Middle frontal gyrus (tissue), 1 donor: ENCODE measurements at regions not wholly inside any gene's neighbourhood (a gene's known extent, or its start where the extent isn't known, plus 50 kb on each side); places are given as distances from the start of the nearest gene placed in this dataset.

Experiments
- DNase-seq: peaks from one replicate; pipeline ENCODE4 v3.0.0-alpha.2; 2015; ENCODE audit warnings: low spot score; ENCODE audit errors: extremely low spot score

DNA sequence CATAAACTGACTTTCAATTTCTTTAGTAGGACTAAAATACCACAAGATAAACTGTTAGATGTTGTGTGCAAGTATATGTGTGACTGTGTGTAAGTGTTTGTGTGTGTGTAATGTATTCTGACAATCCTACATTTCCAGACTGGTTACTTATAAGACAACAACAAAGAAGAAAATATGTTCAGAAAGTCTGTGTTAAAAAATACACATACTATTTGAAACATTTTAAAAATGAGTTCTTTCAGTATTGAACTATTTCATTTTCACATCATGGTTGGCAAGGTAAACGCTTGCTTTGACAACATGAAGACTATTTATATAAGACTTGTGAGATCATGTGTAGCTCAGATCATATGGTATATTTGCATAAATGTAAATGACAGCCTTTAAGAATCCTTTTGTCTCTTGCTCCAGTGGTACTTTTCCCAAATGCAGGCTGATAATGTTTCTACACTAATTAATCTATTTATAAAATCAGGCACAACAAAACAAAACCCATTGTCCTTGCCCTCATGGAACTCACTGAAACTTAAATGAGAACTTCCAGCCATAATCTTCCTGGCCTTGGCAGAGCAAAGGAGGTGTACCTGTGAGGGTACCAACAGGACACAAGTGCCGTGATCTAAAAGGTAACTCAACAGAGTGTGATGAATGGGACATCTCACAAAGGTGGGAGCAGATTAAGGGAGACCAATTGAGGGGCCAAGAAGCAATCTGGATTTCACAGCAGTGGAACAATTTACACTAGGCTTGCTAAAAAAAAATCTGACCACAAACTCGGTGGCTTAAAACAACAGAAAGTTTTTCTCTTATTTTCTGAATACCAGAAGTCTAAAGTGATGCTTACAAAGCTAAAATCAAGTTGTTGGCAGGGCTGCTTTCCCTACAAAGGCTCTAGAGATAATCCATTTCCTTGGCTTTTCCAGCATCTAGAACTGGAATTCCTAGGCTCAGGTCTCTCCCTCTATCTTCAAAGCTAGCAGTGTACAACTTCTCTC lies 349.0 kb downstream of the TBC1D4 start:
- DNase-seq: no peak

GRCh38 chr13:75129331-75129730 lies 352.6 kb downstream of the TBC1D4 start:
- no peak for DNase-seq

DNA sequence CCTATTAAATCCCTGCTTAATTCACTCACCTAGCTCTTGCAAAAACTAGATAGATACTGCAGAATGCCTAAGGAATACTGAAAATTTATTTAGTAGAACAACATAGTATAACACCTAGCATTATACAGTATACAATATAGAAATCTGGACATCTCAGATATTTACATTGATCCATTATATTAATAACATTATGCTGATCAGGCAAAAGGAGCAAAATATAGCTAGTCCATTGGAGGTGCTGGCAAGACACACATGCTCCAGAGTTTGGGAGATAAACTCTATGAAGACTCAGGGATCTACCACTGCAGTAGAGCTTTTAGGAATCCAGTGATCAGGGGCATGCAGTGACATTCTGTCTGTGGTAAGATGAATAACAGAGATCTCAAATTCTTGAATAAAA lies 357.6 kb downstream of the TBC1D4 start:
- DNase-seq: no peak

DNA sequence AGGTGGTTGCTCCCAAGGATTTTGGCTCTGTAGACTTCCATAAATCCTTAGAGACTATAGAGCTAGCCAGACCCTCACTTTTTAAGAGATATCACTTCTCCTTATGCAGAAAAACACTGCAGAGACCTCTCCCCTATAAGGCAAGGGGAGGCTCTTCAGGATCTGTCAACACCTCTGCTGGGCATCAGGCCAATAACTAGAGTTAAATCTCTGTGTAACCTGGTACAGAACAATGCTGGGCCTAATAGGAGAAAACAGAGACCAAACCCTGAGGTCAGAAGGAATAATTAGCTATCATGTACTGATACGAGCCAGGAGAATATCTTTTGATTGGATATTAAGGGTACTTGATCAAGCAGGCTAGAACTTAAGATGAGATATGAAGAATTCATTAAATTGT lies 358.5 kb downstream of the TBC1D4 start:
- DNase-seq: no peak

DNA sequence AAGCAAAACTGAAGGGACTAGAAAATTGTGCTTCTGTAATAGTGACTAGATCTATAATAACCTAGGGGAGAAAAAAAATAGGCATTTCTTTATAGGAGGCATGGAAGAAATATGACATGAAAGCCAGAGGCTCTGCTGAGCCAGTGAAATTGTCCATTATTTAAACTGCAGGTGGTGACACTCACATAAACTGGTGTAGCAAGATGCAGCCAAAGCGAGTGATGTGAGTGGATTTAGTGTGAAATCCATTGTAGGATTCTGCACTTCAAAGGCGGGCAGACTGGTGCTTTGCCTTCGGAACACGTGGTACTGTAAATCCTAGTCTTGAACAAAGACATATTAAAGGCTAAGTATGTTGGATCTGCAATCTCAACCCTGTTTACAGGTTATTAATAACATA lies 361.9 kb downstream of the TBC1D4 start:
- DNase-seq: no peak

DNA sequence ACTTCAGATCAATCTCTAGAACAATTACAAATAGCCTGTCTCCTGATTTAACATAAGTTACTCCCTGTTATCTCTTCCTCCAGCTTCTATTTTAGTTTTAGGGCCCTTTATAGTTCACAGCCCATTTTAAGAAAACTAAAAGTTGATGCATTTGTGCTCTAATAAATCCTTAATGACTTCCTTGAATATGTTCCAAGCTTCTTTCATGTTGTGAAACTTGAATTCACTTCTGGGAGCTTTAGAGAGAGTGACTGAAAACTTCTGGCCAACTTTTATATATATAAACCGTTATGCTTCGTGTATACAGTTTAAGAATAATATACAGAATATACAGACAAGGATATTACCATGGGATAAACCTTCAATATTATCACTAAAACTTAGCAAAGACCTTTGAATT lies 366.8 kb downstream of the TBC1D4 start:
- DNase-seq: no peak

GRCh38 chr13:75103976-75104375 lies 378.0 kb downstream of the TBC1D4 start:
- DNase-seq: no peak

GRCh38 chr13:75102001-75102716 lies 379.8 kb downstream of the TBC1D4 start:
- DNase-seq: no peak

- DNase-seq: no peak
Measured at GRCh38 chr13:75101348-75101747, 380.6 kb downstream of the TBC1D4 start.

DNA sequence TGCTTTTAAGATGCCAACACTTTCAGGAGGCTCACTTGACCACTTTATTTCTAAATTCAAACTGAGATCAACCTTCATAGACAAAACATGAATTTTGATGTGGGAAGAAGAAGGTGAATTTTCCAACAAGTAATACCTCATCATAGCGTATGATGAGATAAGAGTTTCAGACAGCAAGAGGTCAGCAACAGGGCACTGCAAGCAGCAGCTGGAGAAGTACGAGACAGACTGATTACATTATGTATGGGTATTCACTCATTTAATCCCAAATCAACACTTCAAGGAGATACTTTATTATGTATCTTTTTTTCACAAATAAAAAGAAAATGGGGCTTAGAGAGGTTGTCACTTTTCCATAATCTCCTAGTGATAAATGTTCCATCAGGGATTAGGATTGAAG lies 389.8 kb downstream of the TBC1D4 start:
- no peak for DNase-seq

DNA sequence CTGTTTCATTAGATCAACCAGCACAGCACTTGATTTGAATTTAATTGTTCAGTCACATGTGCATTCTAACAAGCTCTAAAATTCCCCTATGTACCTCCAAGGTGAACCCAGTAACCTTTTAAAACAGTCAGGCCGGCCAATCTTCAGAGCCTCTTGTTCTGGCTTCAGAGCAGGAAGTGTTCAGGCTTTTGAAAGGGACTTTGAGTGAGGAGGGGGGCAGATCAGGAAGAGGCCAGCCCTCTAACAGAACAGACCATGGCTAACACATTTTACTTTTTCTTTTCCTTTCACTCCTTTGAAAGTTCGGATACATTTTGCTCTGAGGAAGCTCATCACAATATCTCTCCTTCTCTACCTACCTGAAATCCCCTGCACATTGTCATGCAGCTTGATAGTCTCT lies 390.3 kb downstream of the TBC1D4 start:
- DNase-seq: no peak

- no peak for DNase-seq
Measured at GRCh38 chr13:75090872-75091615, 390.9 kb downstream of the TBC1D4 start.

- no peak for DNase-seq
Measured at GRCh38 chr13:75088915-75089314, 393.1 kb downstream of the TBC1D4 start.

- DNase-seq: no peak
Measured at GRCh38 chr13:75079226-75079625, 402.7 kb downstream of the TBC1D4 start.

DNA sequence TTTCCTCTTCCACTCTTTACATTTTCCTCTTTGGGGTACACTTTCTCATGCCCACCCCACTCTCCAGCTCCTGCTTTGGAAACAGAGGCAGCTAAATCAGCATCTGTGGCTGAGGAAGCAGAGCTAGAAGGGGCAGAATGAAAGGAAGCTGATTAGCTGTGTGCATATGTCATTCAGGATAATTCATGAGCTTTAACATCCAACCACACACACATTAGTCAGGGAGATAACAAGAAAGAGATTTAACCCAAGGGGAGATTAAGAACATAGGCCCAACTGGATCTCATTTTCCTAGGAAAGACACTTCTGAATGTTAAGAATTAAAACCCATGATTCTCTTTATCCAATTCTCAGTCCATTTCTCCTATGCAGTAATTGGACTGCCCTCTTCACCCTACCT lies 405.5 kb downstream of the TBC1D4 start:
- DNase-seq: no peak

DNA sequence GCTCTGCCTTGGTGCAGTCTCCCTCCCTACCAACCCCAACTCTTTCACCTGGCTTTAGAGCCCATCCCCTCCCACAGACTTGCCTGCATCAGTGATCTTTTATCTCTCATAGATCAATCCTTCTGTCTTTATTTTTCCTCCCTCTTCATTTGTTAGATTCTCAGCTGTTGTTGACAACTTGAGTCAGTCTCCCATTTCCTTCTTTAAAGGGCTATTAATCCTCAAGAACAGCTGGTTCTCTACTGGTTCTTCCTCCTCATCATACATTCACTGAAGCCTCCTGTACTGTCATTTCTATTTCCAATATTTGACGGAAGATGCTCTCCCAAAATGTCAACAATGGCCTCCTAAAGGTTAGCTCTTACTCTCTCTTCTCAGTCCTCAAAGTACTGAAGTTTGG lies 408.2 kb downstream of the TBC1D4 start:
- DNase-seq: no peak

- DNase-seq: no peak
Measured at GRCh38 chr13:75072891-75073290, 409.1 kb downstream of the TBC1D4 start.

GRCh38 chr13:75072368-75072767 lies 409.6 kb downstream of the TBC1D4 start:
- no peak for DNase-seq

GRCh38 chr13:75071796-75072195 lies 410.2 kb downstream of the TBC1D4 start:
- DNase-seq: no peak

DNA sequence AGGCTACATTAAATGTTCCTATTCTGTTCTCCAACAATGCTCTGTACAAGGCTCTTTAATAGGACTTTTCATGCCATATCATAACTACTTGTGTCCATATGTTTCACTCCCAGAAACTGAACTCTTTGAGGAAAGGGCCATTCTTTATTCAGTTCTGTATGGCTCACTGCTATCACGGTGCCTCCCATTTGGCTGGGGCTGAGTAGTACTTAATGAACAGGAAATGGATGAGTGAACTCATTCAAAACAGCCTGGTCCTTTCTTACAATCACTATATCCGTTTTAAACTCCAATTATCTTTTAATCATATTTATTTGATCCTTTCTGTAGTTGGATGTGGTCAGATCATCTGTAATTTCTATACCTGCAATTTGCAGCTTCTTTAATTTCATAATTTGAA lies 410.6 kb downstream of the TBC1D4 start:
- no peak for DNase-seq

DNA sequence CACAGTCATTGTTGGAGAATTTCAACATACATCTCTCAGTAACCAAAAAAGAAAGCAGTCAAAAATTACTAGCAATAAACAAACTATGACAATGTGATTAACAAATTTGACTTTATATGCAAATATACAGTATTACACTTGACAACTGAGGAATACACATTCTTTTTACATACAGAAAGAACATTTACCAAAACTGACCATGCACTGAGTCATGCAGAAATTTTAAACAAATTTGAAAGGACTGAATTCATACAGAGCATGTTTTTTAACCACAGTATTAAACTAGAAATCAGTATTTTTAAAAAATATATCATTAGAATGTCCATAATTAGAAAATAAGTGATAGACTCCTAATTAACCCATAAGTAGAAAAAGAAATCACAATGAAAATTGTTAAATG lies 420.1 kb downstream of the TBC1D4 start:
- no peak for DNase-seq

DNA sequence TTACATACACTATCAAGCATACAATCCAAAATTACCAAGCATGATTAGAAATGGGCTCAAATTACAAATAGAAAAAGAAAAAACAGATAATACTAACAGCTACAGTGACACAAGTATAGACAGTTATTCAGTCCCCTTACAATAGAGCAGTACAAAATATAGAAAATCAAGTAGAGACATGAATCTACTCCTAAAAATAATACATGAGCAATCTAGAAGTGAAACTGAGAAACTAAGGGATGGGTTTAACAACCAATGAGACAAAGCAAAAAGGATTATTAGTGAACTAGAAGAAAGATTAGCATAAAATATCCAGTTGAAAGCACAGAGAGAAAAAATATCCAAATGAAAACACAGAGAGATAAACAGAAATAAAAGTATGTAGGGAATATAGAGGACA lies 426.7 kb downstream of the TBC1D4 start:
- DNase-seq: no peak
